ENCODE measurements at regions not wholly inside any gene's neighbourhood (a gene's known extent, or its start where the extent isn't known, plus 50 kb on each side); places are given as distances from the start of the nearest gene placed in this dataset.

DNA sequence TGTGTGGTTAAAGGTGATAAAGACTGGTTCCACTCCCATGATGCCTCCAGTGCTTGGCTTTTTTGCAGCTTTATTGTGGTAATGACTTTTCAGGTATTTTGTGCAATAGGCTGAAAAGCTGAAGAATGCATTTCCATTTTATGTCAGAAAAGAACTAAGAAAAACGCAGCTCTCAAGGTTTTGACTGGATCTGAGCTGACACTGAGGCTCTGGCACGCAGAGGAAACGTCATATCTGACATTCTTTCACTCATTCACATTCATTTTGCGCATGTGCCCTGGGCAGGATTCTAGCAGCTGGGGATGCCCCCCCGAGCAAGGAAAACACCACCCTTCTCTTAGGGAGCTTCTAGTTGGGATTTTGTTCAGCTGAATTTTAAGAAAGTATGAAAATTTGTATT, 408.5 kb upstream of the MKI67 start:
- H4K20me1 ChIP-seq (ENCODE audit: control insufficient read depth, insufficient read depth, low read depth, low read length): no peaks in the 10 kb centered on the region
- H3K79me2 ChIP-seq (ENCODE audit: control insufficient read depth, low read length): no peaks in the 10 kb centered on the region
- H3K36me3 ChIP-seq (ENCODE audit: control insufficient read depth, low read length): no peaks in the 10 kb centered on the region
- no peak overlapping the region for H3K27ac ChIP-seq (ENCODE audit: low read depth, low read length)
- H3F3A ChIP-seq (ENCODE audit: control insufficient read depth, insufficient read depth): no peaks in the 10 kb centered on the region
- peaks cover 40% of the 10 kb centered on the region for H3K27me3 ChIP-seq (ENCODE audit: control insufficient read depth, low read length)
- no peaks in the 10 kb centered on the region for H3K9me2 ChIP-seq (replicated peaks; ENCODE audit: control insufficient read depth, low read length)
- no peak overlapping the region for H3K4me3 ChIP-seq (ENCODE audit: low read length)
- no peaks in the 10 kb centered on the region for H3K9me3 ChIP-seq (ENCODE audit: control insufficient read depth, insufficient read depth, low read length)
- TF ChIP-seq, protein P1, sequence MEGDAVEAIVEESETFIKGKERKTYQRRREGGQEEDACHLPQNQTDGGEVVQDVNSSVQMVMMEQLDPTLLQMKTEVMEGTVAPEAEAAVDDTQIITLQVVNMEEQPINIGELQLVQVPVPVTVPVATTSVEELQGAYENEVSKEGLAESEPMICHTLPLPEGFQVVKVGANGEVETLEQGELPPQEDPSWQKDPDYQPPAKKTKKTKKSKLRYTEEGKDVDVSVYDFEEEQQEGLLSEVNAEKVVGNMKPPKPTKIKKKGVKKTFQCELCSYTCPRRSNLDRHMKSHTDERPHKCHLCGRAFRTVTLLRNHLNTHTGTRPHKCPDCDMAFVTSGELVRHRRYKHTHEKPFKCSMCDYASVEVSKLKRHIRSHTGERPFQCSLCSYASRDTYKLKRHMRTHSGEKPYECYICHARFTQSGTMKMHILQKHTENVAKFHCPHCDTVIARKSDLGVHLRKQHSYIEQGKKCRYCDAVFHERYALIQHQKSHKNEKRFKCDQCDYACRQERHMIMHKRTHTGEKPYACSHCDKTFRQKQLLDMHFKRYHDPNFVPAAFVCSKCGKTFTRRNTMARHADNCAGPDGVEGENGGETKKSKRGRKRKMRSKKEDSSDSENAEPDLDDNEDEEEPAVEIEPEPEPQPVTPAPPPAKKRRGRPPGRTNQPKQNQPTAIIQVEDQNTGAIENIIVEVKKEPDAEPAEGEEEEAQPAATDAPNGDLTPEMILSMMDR (IDR thresholded peaks at IDR 0.05; ENCODE audit: low read depth, low read length, poor library complexity, severe bottlenecking): no peak
- TF ChIP-seq EZH2phosphoT487 (IDR thresholded peaks at IDR 0.05; ENCODE audit: borderline replicate concordance, low read length): no peak
- no peaks in the 10 kb centered on the region for H3K4me1 ChIP-seq (ENCODE audit: control insufficient read depth, low read length)
- H3K4me2 ChIP-seq (ENCODE audit: low read length): no peak overlapping the region

DNA sequence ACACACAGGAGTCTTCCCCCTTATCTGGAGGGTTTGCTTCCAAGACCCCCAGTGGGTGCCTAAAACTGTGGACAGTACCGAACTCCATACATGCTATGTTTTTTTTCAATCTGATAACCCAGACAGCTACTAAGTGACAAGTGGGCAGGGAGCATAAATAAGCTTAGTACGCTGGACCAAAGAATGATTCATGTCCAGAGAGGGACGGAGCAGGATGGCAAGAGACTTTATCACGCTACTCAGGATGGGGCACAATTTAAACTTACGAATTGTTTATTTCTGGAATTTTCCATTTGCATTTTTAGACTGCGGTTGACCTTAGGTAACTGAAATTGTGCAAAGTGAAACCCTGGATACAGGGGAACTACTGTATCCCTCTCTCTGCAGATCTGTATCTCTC, 410.0 kb upstream of the MKI67 start:
- Histone ChIP-seq H3K4me1 (ENCODE audit: control insufficient read depth, low read length) (no peaks in the 10 kb centered on the region), H3K9me2 (replicated peaks; ENCODE audit: control insufficient read depth, low read length) (no peaks in the 10 kb centered on the region), H3K4me3 (ENCODE audit: low read length) (no peak overlapping the region), H3K4me2 (ENCODE audit: low read length) (no peak overlapping the region), H4K20me1 (ENCODE audit: control insufficient read depth, insufficient read depth, low read depth, low read length) (no peaks in the 10 kb centered on the region), H3K79me2 (ENCODE audit: control insufficient read depth, low read length) (no peaks in the 10 kb centered on the region), H3F3A (ENCODE audit: control insufficient read depth, insufficient read depth) (no peaks in the 10 kb centered on the region), H3K9me3 (ENCODE audit: control insufficient read depth, insufficient read depth, low read length) (no peaks in the 10 kb centered on the region), H3K36me3 (ENCODE audit: control insufficient read depth, low read length) (no peaks in the 10 kb centered on the region), H3K27ac (ENCODE audit: low read depth, low read length) (no peak overlapping the region), H3K27me3 (ENCODE audit: control insufficient read depth, low read length) (peaks cover 40% of the 10 kb centered on the region)
- TF ChIP-seq EZH2phosphoT487 (IDR thresholded peaks at IDR 0.05; ENCODE audit: borderline replicate concordance, low read length): no peak
- TF ChIP-seq, protein P1 (IDR thresholded peaks at IDR 0.05; ENCODE audit: low read depth, low read length, poor library complexity, severe bottlenecking): no peak

DNA sequence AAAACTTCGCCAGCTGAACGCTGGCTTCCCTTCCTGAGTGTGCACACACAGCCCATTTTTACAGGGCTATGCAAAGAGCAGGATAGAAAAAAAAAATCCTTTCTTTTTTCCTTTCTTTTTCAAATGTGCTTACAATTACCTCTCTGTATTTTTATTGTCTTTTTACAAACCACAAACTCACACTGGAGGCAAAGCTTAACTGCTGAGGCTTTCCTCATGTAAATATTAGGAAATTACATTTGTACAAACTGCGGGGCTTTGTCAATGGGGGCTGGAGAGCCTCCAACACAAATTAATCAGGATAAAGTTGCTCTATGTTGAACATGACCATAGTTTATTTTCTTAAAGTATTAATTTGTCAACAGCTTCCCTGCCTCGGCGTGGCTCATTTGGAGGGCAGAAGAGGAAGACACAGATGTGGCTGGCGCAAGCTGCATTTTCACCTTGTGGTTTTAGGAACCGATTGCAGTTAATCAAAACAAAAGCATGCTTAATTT, 411.7 kb upstream of the MKI67 start:
- no peaks in the 10 kb centered on the region for H3K4me1 ChIP-seq (ENCODE audit: control insufficient read depth, low read length)
- peaks cover 36% of the 10 kb centered on the region for H3K27me3 ChIP-seq (ENCODE audit: control insufficient read depth, low read length)
- no peak overlapping the region for H3K4me3 ChIP-seq (ENCODE audit: low read length)
- no peaks in the 10 kb centered on the region for H3K9me2 ChIP-seq (replicated peaks; ENCODE audit: control insufficient read depth, low read length)
- H3K27ac ChIP-seq (ENCODE audit: low read depth, low read length): no peak overlapping the region
- H3F3A ChIP-seq (ENCODE audit: control insufficient read depth, insufficient read depth): no peaks in the 10 kb centered on the region
- H3K9me3 ChIP-seq (ENCODE audit: control insufficient read depth, insufficient read depth, low read length): no peaks in the 10 kb centered on the region
- TF ChIP-seq, protein P1 (IDR thresholded peaks at IDR 0.05; ENCODE audit: low read depth, low read length, poor library complexity, severe bottlenecking): no peak
- TF ChIP-seq EZH2phosphoT487 (IDR thresholded peaks at IDR 0.05; ENCODE audit: borderline replicate concordance, low read length): no peak
- no peak overlapping the region for H3K4me2 ChIP-seq (ENCODE audit: low read length)
- H4K20me1 ChIP-seq (ENCODE audit: control insufficient read depth, insufficient read depth, low read depth, low read length): no peaks in the 10 kb centered on the region
- no peaks in the 10 kb centered on the region for H3K36me3 ChIP-seq (ENCODE audit: control insufficient read depth, low read length)
- H3K79me2 ChIP-seq (ENCODE audit: control insufficient read depth, low read length): no peaks in the 10 kb centered on the region

All from DOHH2 (cell line).